ENCODE measurements at regions not wholly inside any gene's neighbourhood (a gene's known extent, or its start where the extent isn't known, plus 50 kb on each side); places are given as distances from the start of the nearest gene placed in this dataset.

DNA sequence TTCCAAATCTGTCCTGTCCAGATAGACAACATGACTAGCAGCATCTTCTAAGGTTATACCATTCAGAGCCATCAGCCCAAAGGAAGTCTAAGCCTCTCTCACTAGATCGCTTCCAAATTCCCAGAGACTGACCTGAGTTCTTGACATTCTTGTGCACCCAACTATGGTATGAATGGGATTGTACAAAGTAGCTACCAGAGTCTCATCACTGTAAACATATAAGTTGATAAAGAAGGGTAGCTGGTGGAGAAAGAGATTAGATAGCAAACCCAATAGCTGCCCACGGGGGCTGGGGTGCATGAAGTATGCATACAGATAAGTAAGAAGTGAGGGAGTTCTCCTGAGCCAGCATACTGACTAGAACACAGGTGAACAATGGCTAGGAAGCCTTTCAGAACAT, 180.0 kb downstream of the PLPP3 start:
- FAIRE-seq = no peak
- POLR2A ChIA-PET = no interaction called here

DNA sequence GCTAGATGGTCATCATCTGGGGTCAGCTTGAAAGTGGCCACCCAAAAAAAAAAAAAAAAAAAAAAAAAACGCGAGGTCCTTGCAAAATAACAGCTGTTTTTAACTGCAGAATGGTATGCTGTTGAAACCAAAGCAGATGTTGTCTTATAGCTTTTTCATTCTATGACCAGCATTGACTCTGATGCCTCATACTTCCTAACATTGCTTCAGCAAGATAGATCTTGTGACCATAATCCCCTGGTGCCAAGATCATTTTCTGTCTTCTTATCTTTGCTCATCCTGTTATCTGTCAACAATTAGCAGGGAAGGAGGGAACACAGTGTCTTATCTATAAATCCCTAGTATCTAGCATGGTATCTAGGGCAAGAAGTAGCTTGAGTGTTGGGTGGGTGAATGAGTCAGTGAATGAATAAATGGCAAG, 181.5 kb downstream of the PLPP3 start:
- DNase-seq (ENCODE audit: low read depth in 1 of 2, low spot score in 1 of 2) = no peak

More for the DNA sequence above, 180.0 kb downstream of the PLPP3 start:
- DNase-seq (ENCODE audit: low read depth in 1 of 2, low spot score in 1 of 2) (no peak), ATAC-seq (no peak)
- CTCF ChIA-PET = no interaction called here
- Histone ChIP-seq H3K4me1 (no peaks in the 10 kb centered on the region), H3K4me2 (no peak overlapping the region), H3K9me3 (no peaks in the 10 kb centered on the region), H3K4me3 (no peak overlapping the region), H3K27ac (no peak overlapping the region)
- TF ChIP-seq, protein P1, sequence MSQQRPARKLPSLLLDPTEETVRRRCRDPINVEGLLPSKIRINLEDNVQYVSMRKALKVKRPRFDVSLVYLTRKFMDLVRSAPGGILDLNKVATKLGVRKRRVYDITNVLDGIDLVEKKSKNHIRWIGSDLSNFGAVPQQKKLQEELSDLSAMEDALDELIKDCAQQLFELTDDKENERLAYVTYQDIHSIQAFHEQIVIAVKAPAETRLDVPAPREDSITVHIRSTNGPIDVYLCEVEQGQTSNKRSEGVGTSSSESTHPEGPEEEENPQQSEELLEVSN (IDR thresholded peaks at IDR 0.05; ENCODE audit: borderline replicate concordance, low read depth) = no peak
- TF ChIP-seq, protein P2, sequence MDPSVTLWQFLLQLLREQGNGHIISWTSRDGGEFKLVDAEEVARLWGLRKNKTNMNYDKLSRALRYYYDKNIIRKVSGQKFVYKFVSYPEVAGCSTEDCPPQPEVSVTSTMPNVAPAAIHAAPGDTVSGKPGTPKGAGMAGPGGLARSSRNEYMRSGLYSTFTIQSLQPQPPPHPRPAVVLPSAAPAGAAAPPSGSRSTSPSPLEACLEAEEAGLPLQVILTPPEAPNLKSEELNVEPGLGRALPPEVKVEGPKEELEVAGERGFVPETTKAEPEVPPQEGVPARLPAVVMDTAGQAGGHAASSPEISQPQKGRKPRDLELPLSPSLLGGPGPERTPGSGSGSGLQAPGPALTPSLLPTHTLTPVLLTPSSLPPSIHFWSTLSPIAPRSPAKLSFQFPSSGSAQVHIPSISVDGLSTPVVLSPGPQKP (IDR thresholded peaks at IDR 0.05; ENCODE audit: low read depth, low read length) = no peak
- no peak for TF ChIP-seq KDM1A (IDR thresholded peaks at IDR 0.05; ENCODE audit: low read depth)
- TF ChIP-seq ESRRA (IDR thresholded peaks at IDR 0.05; ENCODE audit: borderline replicate concordance, low read length) = no peak
- 17% methylated on average over 1 of the region's 2 CpGs for WGBS (ENCODE audit: missing lambda C conversion rate)

DNA sequence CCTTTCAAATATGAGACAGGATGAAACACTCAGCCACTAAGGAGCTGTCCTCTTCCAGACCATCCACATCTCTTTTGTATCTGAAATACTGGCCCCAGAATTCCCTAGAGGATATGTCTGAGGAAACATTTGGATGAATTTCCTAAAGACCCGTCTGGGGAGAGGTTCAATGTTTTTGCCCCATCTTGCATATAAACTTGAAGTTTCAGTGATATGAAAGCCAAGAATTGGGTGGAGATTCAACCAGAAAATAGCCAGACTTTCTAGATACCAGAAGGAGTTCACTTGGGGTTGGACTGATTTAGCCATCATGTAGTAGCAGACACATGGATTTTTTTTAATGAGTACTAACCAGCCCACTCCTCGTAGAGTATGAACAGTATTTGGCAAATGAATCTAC, 182.0 kb downstream of the PLPP3 start:
- FAIRE-seq (no peak), ATAC-seq (no peak), DNase-seq (ENCODE audit: low read depth in 1 of 2, low spot score in 1 of 2) (no peak)
- no peaks in the 10 kb centered on the region for H3K9me3 ChIP-seq
- H3K4me2 ChIP-seq = no peak overlapping the region
- ChIA-PET POLR2A (no interaction called here), CTCF (no interaction called here)
- H3K4me1 ChIP-seq = no peaks in the 10 kb centered on the region
- no peak for TF ChIP-seq NPAS2 (CRISPR knock-in tag; IDR thresholded peaks at IDR 0.05; ENCODE audit: borderline replicate concordance)
- no peak for TF ChIP-seq MYC (IDR thresholded peaks at IDR 0.05; ENCODE audit: borderline replicate concordance, low read length)
- TF ChIP-seq, protein P3, sequence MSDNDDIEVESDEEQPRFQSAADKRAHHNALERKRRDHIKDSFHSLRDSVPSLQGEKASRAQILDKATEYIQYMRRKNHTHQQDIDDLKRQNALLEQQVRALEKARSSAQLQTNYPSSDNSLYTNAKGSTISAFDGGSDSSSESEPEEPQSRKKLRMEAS (IDR thresholded peaks at IDR 0.05) = no peak
- no peak for TF ChIP-seq CTCF (IDR thresholded peaks at IDR 0.05)
- no peak for TF ChIP-seq HEYL (CRISPR knock-in tag; IDR thresholded peaks at IDR 0.05)
- no peak for TF ChIP-seq KDM1A (IDR thresholded peaks at IDR 0.05; ENCODE audit: low read depth)
- TF ChIP-seq CHD4 (IDR thresholded peaks at IDR 0.05; ENCODE audit: borderline replicate concordance) = no peak
- TF ChIP-seq CBX8 (IDR thresholded peaks at IDR 0.05) = no peak
- TF ChIP-seq RAD21 (conservative IDR thresholded peaks at IDR 0.05 in 1 of 2, IDR thresholded peaks at IDR 0.05 in 1 of 2) = no peak
- no peak for TF ChIP-seq NFE2L2 (conservative IDR thresholded peaks at IDR 0.05; ENCODE audit: low read length)
- TF ChIP-seq FOXS1 (CRISPR knock-in tag; IDR thresholded peaks at IDR 0.05) = no peak
- TF ChIP-seq MAFK (IDR thresholded peaks at IDR 0.05; ENCODE audit: partially characterized antibody) = no peak
- no peak for TF ChIP-seq JUN (IDR thresholded peaks at IDR 0.05)
- TF ChIP-seq ZFP36 (IDR thresholded peaks at IDR 0.05; ENCODE audit: borderline replicate concordance, partially characterized antibody) = no peak
- no peak overlapping the region for H3K27ac ChIP-seq
- H3K4me3 ChIP-seq = no peak overlapping the region
- 71% methylated on average over 2 of the region's 2 CpGs for WGBS (ENCODE audit: missing lambda C conversion rate)

More for the DNA sequence above, 181.5 kb downstream of the PLPP3 start:
- FAIRE-seq (no peak), ATAC-seq (no peak)
- H3K4me2 ChIP-seq = no peak overlapping the region
- no peak overlapping the region for H3K4me3 ChIP-seq
- no peaks in the 10 kb centered on the region for H3K4me1 ChIP-seq
- no peak overlapping the region for H3K27ac ChIP-seq
- WGBS (ENCODE audit: missing lambda C conversion rate) = 5% methylated on average over 2 of the region's 2 CpGs
- no peaks in the 10 kb centered on the region for H3K9me3 ChIP-seq
- ChIA-PET CTCF (no interaction called here), POLR2A (no interaction called here)
- no peak for TF ChIP-seq POLR2A (IDR thresholded peaks at IDR 0.05; ENCODE audit: low read length)

GRCh38 chr1:56396581-56396980, 182.8 kb downstream of the PLPP3 start:
- CTCF ChIA-PET = no interaction called here
- ATAC-seq (no peak), DNase-seq (ENCODE audit: low read depth in 1 of 2, low spot score in 1 of 2) (no peak), FAIRE-seq (no peak)
- Histone ChIP-seq H3K27ac (no peak overlapping the region), H3K9me3 (no peaks in the 10 kb centered on the region), H3K4me2 (no peak overlapping the region), H3K4me3 (no peak overlapping the region), H3K4me1 (no peaks in the 10 kb centered on the region)
- 45% methylated on average over 4 of the region's 4 CpGs for WGBS (ENCODE audit: missing lambda C conversion rate)
- POLR2A ChIA-PET = no interaction called here
- TF ChIP-seq RNF2 (IDR thresholded peaks at IDR 0.05; ENCODE audit: borderline replicate concordance, low read depth) (no peak), NPAS2 (CRISPR knock-in tag; IDR thresholded peaks at IDR 0.05; ENCODE audit: borderline replicate concordance) (no peak), CTCF (IDR thresholded peaks at IDR 0.05) (no peak), HOXB13 (CRISPR knock-in tag; IDR thresholded peaks at IDR 0.05; ENCODE audit: low read depth) (no peak), EHF (CRISPR knock-in tag; IDR thresholded peaks at IDR 0.05) (no peak), TFCP2L1 (CRISPR knock-in tag; IDR thresholded peaks at IDR 0.05) (no peak), TP53 (CRISPR knock-in tag; IDR thresholded peaks at IDR 0.05) (no peak), ATOH8 (CRISPR knock-in tag; IDR thresholded peaks at IDR 0.05; ENCODE audit: low read depth) (no peak), FOSB (CRISPR knock-in tag; IDR thresholded peaks at IDR 0.05) (no peak)
- TF ChIP-seq, protein P3 (IDR thresholded peaks at IDR 0.05) = no peak
